Keratinocyte (primary cell): ENCODE measurements at regions not wholly inside any gene's neighbourhood (a gene's known extent, or its start where the extent isn't known, plus 50 kb on each side); places are given as distances from the start of the nearest gene placed in this dataset.

ENCODE experiments used
- CTCF ChIP-seq, 3 experiments: IDR thresholded peaks in 1 of 3; conservative IDR thresholded peaks in 1 of 3; optimal IDR thresholded peaks in 1 of 3; 2 replicates in 2 of 3; 3 replicates in 1 of 3; pipeline versions ENCODE3 to v1.5.1; 2011; ENCODE audit warnings: low read length in 3 of 3, mild to moderate bottlenecking in 3 of 3, moderate library complexity in 2 of 3, control low read depth in 1 of 3, inconsistent platforms in 1 of 3; ENCODE audit not compliant: insufficient read depth in 2 of 3; ENCODE audit errors: extremely low read depth in 1 of 3
- EZH2 ChIP-seq: IDR thresholded peaks from one replicate; pipeline ENCODE4 v1.6.1; 2012; ENCODE audit warnings: inconsistent platforms, mild to moderate bottlenecking, low read length, moderate library complexity

- no peak for TF ChIP-seq CTCF (optimal IDR thresholded peaks at IDR 0.05 in 1 of 3, IDR thresholded peaks at IDR 0.05 in 1 of 3, conservative IDR thresholded peaks at IDR 0.05 in 1 of 3; ENCODE audit: extremely low read depth in 1 of 3, insufficient read depth in 2 of 3, low read length in 3 of 3)
- no peak for TF ChIP-seq EZH2
Measured at GRCh38 chr11:69424748-69425147, 56.7 kb upstream of the LINC01488 start.
